H1 (cell line): ENCODE measurements at regions not wholly inside any gene's neighbourhood (a gene's known extent, or its start where the extent isn't known, plus 50 kb on each side); places are given as distances from the start of the nearest gene placed in this dataset.

ENCODE experiments used
- CTCF ChIA-PET: fragments of 300-600 bp; sonication (Branson Sonifier 250); formaldehyde crosslinking; loops from one replicate; lab custom pipeline; 2021; ENCODE audit not compliant: partially characterized antibody; lab: Charles Lee
- POLR2A ChIA-PET: fragments of 300-600 bp; sonication (Branson Sonifier 250); formaldehyde crosslinking; loops from one replicate; lab custom pipeline; 2021; ENCODE audit warnings: inconsistent platforms; ENCODE audit not compliant: partially characterized antibody; lab: Charles Lee
- DNase-seq, 2 experiments: peaks; one replicate each; pipeline versions ENCODE4 v3.0.0 to v3.0.0-alpha.2; 2010 to 2022; ENCODE audit warnings: low spot score in 2 of 2, low read depth in 1 of 2, mixed read lengths in 1 of 2
- FAIRE-seq: peaks from 2 replicates; lab custom pipeline; 2011; peaks lifted over from hg19 to GRCh38; lab: Jason Lieb, UNC
- H2AFZ ChIP-seq: 2 replicates; pipeline ENCODE4 v1.8.1; 2012; ENCODE audit warnings: low read length, inconsistent platforms
- H2AK5ac ChIP-seq: 2 replicates; pipeline ENCODE4 v1.6.1; 2013; ENCODE audit warnings: low read depth, low read length
- H2BK120ac ChIP-seq: replicated peaks from 2 replicates; pipeline ENCODE3; 2013; ENCODE audit warnings: low read depth, low read length, inconsistent platforms
- H2BK12ac ChIP-seq: 2 replicates; pipeline ENCODE4 v1.6.1; 2013; ENCODE audit warnings: low read depth, low read length
- H2BK15ac ChIP-seq: 2 replicates; pipeline ENCODE4 v1.6.1; 2013; ENCODE audit warnings: low read length
- H2BK20ac ChIP-seq: 2 replicates; pipeline ENCODE4 v1.6.1; 2013; ENCODE audit warnings: low read length
- H2BK5ac ChIP-seq: 2 replicates; pipeline ENCODE4 v1.6.1; 2013; ENCODE audit warnings: low read depth, low read length
- H3K14ac ChIP-seq: 2 replicates; pipeline ENCODE4 v1.6.1; 2013; ENCODE audit warnings: inconsistent platforms; ENCODE audit not compliant: insufficient read length
- H3K18ac ChIP-seq: 2 replicates; pipeline ENCODE4 v1.6.1; 2013; ENCODE audit warnings: low read length; ENCODE audit errors: extremely low read depth
- H3K23ac ChIP-seq: 2 replicates; pipeline ENCODE4 v1.6.1; 2013; ENCODE audit warnings: inconsistent platforms; ENCODE audit not compliant: insufficient read length
- H3K23me2 ChIP-seq: 2 replicates; pipeline ENCODE4 v1.6.1; 2013; ENCODE audit warnings: low read depth, low read length
- H3K27ac ChIP-seq: 2 replicates; pipeline ENCODE4 v1.6.1; 2011; ENCODE audit warnings: low read depth, low read length, inconsistent platforms
- H3K27me3 ChIP-seq, 4 experiments: replicated peaks in 1 of 4; 1 replicate in 1 of 4; 2 replicates in 3 of 4; pipeline versions ENCODE4 v1.6.1 to v1.8.1; 2011 to 2013; ENCODE audit warnings: low read length in 3 of 4, mild to moderate bottlenecking in 3 of 4, inconsistent platforms in 2 of 4, mixed read lengths in 2 of 4, moderate library complexity in 1 of 4; ENCODE audit not compliant: control insufficient read depth in 3 of 4, insufficient read depth in 3 of 4; ENCODE audit errors: extremely low read depth in 1 of 4
- H3K36me3 ChIP-seq, 4 experiments: 2 replicates each; pipeline versions ENCODE4 v1.6.1 to v1.8.1; 2011 to 2013; ENCODE audit warnings: mild to moderate bottlenecking in 4 of 4, low read length in 3 of 4, moderate library complexity in 2 of 4, control low read depth in 1 of 4, inconsistent platforms in 1 of 4; ENCODE audit not compliant: insufficient read depth in 4 of 4, control insufficient read depth in 2 of 4
- H3K4ac ChIP-seq: replicated peaks from 2 replicates; pipeline ENCODE3; 2013; ENCODE audit warnings: low read length, low read depth, mixed read lengths, inconsistent platforms; ENCODE audit not compliant: insufficient read length
- H3K4me1 ChIP-seq, 4 experiments: replicated peaks in 1 of 4; 1 replicate in 1 of 4; 2 replicates in 3 of 4; pipeline versions ENCODE4 v1.6.1 to v1.8.1; 2011 to 2013; ENCODE audit warnings: low read length in 3 of 4, inconsistent platforms in 2 of 4, mixed read lengths in 1 of 4; ENCODE audit not compliant: insufficient read depth in 4 of 4, control insufficient read depth in 3 of 4
- H3K4me2 ChIP-seq, 2 experiments: 2 replicates each; pipeline versions ENCODE4 v1.6.1 to v1.8.1; 2011 to 2013; ENCODE audit warnings: low read depth in 2 of 2, low read length in 2 of 2, control low read depth in 1 of 2, inconsistent platforms in 1 of 2, mild to moderate bottlenecking in 1 of 2; ENCODE audit not compliant: insufficient read depth in 1 of 2
- H3K4me3 ChIP-seq, 4 experiments: fragments of 200-600, 300-600 bp in 1 of 4; sonication (generic), shearing (Covaris generic), sonication (Bioruptor Twin) in 1 of 4; 2 replicates each; pipeline versions ENCODE4 v1.5.1 to v1.8.1; 2011 to 2016; ENCODE audit warnings: low read length in 4 of 4, low read depth in 3 of 4, control low read depth in 2 of 4, inconsistent platforms in 2 of 4, mild to moderate bottlenecking in 2 of 4, mixed read lengths in 1 of 4, moderate library complexity in 1 of 4; ENCODE audit not compliant: insufficient read depth in 2 of 4; ENCODE audit errors: extremely low read depth in 1 of 4
- H3K56ac ChIP-seq: replicated peaks from 2 replicates; pipeline ENCODE3; 2013; ENCODE audit warnings: low read depth, mild to moderate bottlenecking, mixed read lengths, low read length, inconsistent platforms; ENCODE audit not compliant: insufficient read length
- H3K79me1 ChIP-seq: 2 replicates; pipeline ENCODE4 v1.6.1; 2013; ENCODE audit warnings: low read depth, low read length, control low read depth
- H3K79me2 ChIP-seq, 2 experiments: 2 replicates each; pipeline versions ENCODE4 v1.6.1 to v1.8.1; 2012 to 2013; ENCODE audit warnings: low read length in 2 of 2, mild to moderate bottlenecking in 2 of 2, inconsistent platforms in 1 of 2; ENCODE audit not compliant: insufficient read depth in 2 of 2, control insufficient read depth in 1 of 2
- H3K9ac ChIP-seq, 4 experiments: replicated peaks in 1 of 4; 1 replicate in 1 of 4; 2 replicates in 3 of 4; pipeline versions ENCODE4 v1.6.1 to v1.8.1; 2011 to 2013; ENCODE audit warnings: low read depth in 3 of 4, low read length in 3 of 4, control low read depth in 2 of 4, mild to moderate bottlenecking in 2 of 4, moderate library complexity in 2 of 4, inconsistent platforms in 1 of 4; ENCODE audit errors: extremely low read depth in 1 of 4
- H3K9me3 ChIP-seq, 2 experiments: 2 replicates each; pipeline versions ENCODE4 v1.6.1 to v1.8.1; 2012 to 2013; ENCODE audit warnings: mild to moderate bottlenecking in 2 of 2, moderate library complexity in 2 of 2, control low read depth in 1 of 2, inconsistent platforms in 1 of 2, low read depth in 1 of 2, low read length in 1 of 2, mixed read lengths in 1 of 2; ENCODE audit not compliant: insufficient read depth in 2 of 2
- H4K20me1 ChIP-seq, 2 experiments: replicated peaks in 1 of 2; 2 replicates each; pipeline versions ENCODE3 to v1.8.1; 2011 to 2013; ENCODE audit warnings: inconsistent platforms in 2 of 2, low read length in 2 of 2, mild to moderate bottlenecking in 1 of 2; ENCODE audit not compliant: insufficient read depth in 2 of 2, control insufficient read depth in 1 of 2
- H4K5ac ChIP-seq: 2 replicates; pipeline ENCODE4 v1.6.1; 2013; ENCODE audit warnings: low read length, low read depth, mixed read lengths, inconsistent platforms; ENCODE audit not compliant: insufficient read length
- H4K8ac ChIP-seq: 2 replicates; pipeline ENCODE4 v1.8.0; 2013; ENCODE audit warnings: mild to moderate bottlenecking, moderate library complexity, low read length, inconsistent platforms; ENCODE audit not compliant: insufficient read depth; ENCODE audit errors: extremely low read depth
- H4K91ac ChIP-seq: replicated peaks from 2 replicates; pipeline ENCODE3; 2013; ENCODE audit warnings: low read length, mixed read lengths, inconsistent platforms; ENCODE audit not compliant: insufficient read length
- ASH2L ChIP-seq: fragments of 200-600, 300-600 bp; sonication (generic); IDR thresholded peaks from one replicate; pipeline ENCODE4 v1.7.1; 2017; ENCODE audit warnings: low read length
- BCL11A ChIP-seq, 2 experiments: IDR thresholded peaks; one replicate each; pipeline ENCODE4 v1.6.1; 2011; ENCODE audit warnings: low read depth in 2 of 2, low read length in 2 of 2, mild to moderate bottlenecking in 2 of 2
- BRCA1 ChIP-seq: IDR thresholded peaks from 2 replicates; pipeline ENCODE4 v1.6.1; 2012; ENCODE audit warnings: low read depth, low read length, improper control_type of control experiment
- CBX8 ChIP-seq: fragments of 300-800, 300-1000 bp; sonication (generic); IDR thresholded peaks from 2 replicates; pipeline ENCODE4 v1.7.1; 2016; ENCODE audit warnings: low read depth, low read length, borderline replicate concordance
- CTCF ChIP-seq, 3 experiments: IDR thresholded peaks; 1 replicate in 2 of 3; 2 replicates in 1 of 3; pipeline versions ENCODE4 v1.5.1 to v1.6.1; 2011; ENCODE audit warnings: low read length in 3 of 3, mild to moderate bottlenecking in 3 of 3, inconsistent platforms in 2 of 3, low read depth in 1 of 3, moderate library complexity in 1 of 3; ENCODE audit not compliant: insufficient read depth in 1 of 3; ENCODE audit errors: control extremely low read depth in 1 of 3
- GABPA ChIP-seq: IDR thresholded peaks from 2 replicates; pipeline ENCODE4 v1.6.1; 2011; ENCODE audit warnings: mild to moderate bottlenecking, low read length, moderate library complexity, borderline replicate concordance; ENCODE audit not compliant: insufficient read depth
- HDAC2 ChIP-seq, 2 experiments: fragments of 300-600 bp in 1 of 2; sonication (generic) in 1 of 2; IDR thresholded peaks; 2 replicates each; pipeline ENCODE4 v1.6.1; 2011 to 2012; ENCODE audit warnings: low read depth in 2 of 2, low read length in 2 of 2, mild to moderate bottlenecking in 2 of 2, moderate library complexity in 2 of 2, borderline replicate concordance in 1 of 2, inconsistent platforms in 1 of 2
- HDAC6 ChIP-seq: IDR thresholded peaks from one replicate; pipeline ENCODE4 v1.7.1; 2012; ENCODE audit warnings: low read depth, mild to moderate bottlenecking, inconsistent platforms, low read length, moderate library complexity
- KDM1A ChIP-seq: fragments of 200-600, 300-600 bp; sonication (generic); IDR thresholded peaks from 2 replicates; pipeline ENCODE4 v1.7.1; 2016; ENCODE audit warnings: mild to moderate bottlenecking, low read length, borderline replicate concordance
- NANOG ChIP-seq: IDR thresholded peaks from 2 replicates; pipeline ENCODE4 v1.6.1; 2011; ENCODE audit warnings: low read length, low read depth, mild to moderate bottlenecking, inconsistent platforms; ENCODE audit not compliant: insufficient read depth, poor library complexity, severe bottlenecking
- SIRT6 ChIP-seq: IDR thresholded peaks from one replicate; pipeline ENCODE4 v1.7.1; 2012; ENCODE audit warnings: low read length, inconsistent platforms

GRCh38 chr4:135705343-135705742 is 1503.8 kb upstream of the PABPC4L start:
- H2BK12ac ChIP-seq = no peak overlapping the region
- H3K4me3 ChIP-seq = no peak overlapping the region
- H3K79me2 ChIP-seq = no peaks in the 10 kb centered on the region
- no peak overlapping the region for H2BK5ac ChIP-seq
- no peak overlapping the region for H4K5ac ChIP-seq
- POLR2A ChIA-PET = no interaction called here
- CTCF ChIA-PET = no interaction called here
- no peak overlapping the region for H2AK5ac ChIP-seq
- no peaks in the 10 kb centered on the region for H3K27me3 ChIP-seq
- H3K14ac ChIP-seq = no peak overlapping the region
- no peak overlapping the region for H3K4ac ChIP-seq
- H2BK120ac ChIP-seq = no peak overlapping the region
- H3K79me1 ChIP-seq = no peaks in the 10 kb centered on the region
- no peaks in the 10 kb centered on the region for H3K4me1 ChIP-seq
- no peaks in the 10 kb centered on the region for H4K20me1 ChIP-seq
- no peak overlapping the region for H3K9ac ChIP-seq
- H3K27ac ChIP-seq = no peak overlapping the region
- no peak overlapping the region for H4K8ac ChIP-seq
- H3K9me3 ChIP-seq = no peaks in the 10 kb centered on the region
- H3K18ac ChIP-seq = no peak overlapping the region
- no peaks in the 10 kb centered on the region for H3K36me3 ChIP-seq
- H3K23ac ChIP-seq = no peak overlapping the region
- H2BK15ac ChIP-seq = no peak overlapping the region
- TF ChIP-seq BRCA1 (no peak), CTCF (IDR thresholded peaks at IDR 0.05; ENCODE audit: control extremely low read depth in 1 of 3, insufficient read depth in 1 of 3, low read depth in 1 of 3, low read length in 3 of 3) (no peak), HDAC6 (no peak), BCL11A (IDR thresholded peaks at IDR 0.05; ENCODE audit: low read depth in 2 of 2, low read length in 2 of 2) (no peak), KDM1A (no peak), NANOG (no peak), SIRT6 (no peak), GABPA (no peak), HDAC2 (IDR thresholded peaks at IDR 0.05; ENCODE audit: borderline replicate concordance in 1 of 2, low read depth in 2 of 2, low read length in 2 of 2) (no peak), CBX8 (no peak), ASH2L (no peak)
- no peak overlapping the region for H3K4me2 ChIP-seq
- H2BK20ac ChIP-seq = no peak overlapping the region
- no peak overlapping the region for H2AFZ ChIP-seq
- H4K91ac ChIP-seq = no peak overlapping the region
- FAIRE-seq (no peak), DNase-seq (no peak)
- H3K23me2 ChIP-seq = no peaks in the 10 kb centered on the region
- H3K56ac ChIP-seq = no peak overlapping the region
